SK-N-SH (cell line): ENCODE measurements at regions not wholly inside any gene's neighbourhood (a gene's known extent, or its start where the extent isn't known, plus 50 kb on each side); places are given as distances from the start of the nearest gene placed in this dataset.

Source experiments
- CTCF ChIA-PET: fragments of 300-600, 350-600 bp; formaldehyde crosslinking; extraction: SDS; loops from one replicate; lab custom pipeline; 2021; lab: Yijun Ruan, JAX
- POLR2A ChIA-PET: fragments of 350-600 bp; sonication (Branson Sonifier 250); formaldehyde crosslinking; extraction: SDS; loops from one replicate; lab custom pipeline; 2020; ENCODE audit warnings: antibody characterized with exemption, inconsistent platforms; lab: Yijun Ruan, JAX
- DNase-seq: peaks from one replicate; pipeline ENCODE4 v3.0.0; 2012
- H2AFZ ChIP-seq: fragments of 200-600 bp; sonication (generic); 2 replicates; pipeline ENCODE4 v1.8.1; 2016; ENCODE audit warnings: antibody characterized with exemption, mild to moderate bottlenecking, low read depth
- H3F3A ChIP-seq: fragments of 200-600 bp; sonication (generic); replicated peaks from 2 replicates; pipeline ENCODE3; 2016; ENCODE audit warnings: antibody characterized with exemption, mild to moderate bottlenecking; ENCODE audit not compliant: insufficient read depth
- H3K27ac ChIP-seq, 2 experiments: fragments of 200-500 bp in 1 of 2; fragments of 200-600 bp in 1 of 2; sonication (Bioruptor generic) in 1 of 2; sonication (generic), shearing (Covaris generic) in 1 of 2; 2 replicates each; pipeline versions ENCODE4 v1.5.1 to v1.6.1; 2014 to 2016; ENCODE audit warnings: low read depth in 2 of 2, inconsistent platforms in 1 of 2, low read length in 1 of 2, mild to moderate bottlenecking in 1 of 2, mixed read lengths in 1 of 2
- H3K27me3 ChIP-seq: fragments of 200-600 bp; sonication (generic), shearing (Covaris generic); 2 replicates; pipeline ENCODE4 v1.6.1; 2016; ENCODE audit warnings: mixed run types; ENCODE audit not compliant: insufficient read depth
- H3K36me3 ChIP-seq, 2 experiments: fragments of 200-500 bp in 1 of 2; fragments of 200-600 bp in 1 of 2; sonication (Bioruptor generic) in 1 of 2; sonication (generic) in 1 of 2; replicated peaks in 1 of 2; 2 replicates each; pipeline versions ENCODE3 to v1.5.1; 2014 to 2016; ENCODE audit warnings: low read length in 1 of 2, mild to moderate bottlenecking in 1 of 2; ENCODE audit not compliant: insufficient read depth in 2 of 2, control insufficient read depth in 1 of 2
- H3K4me1 ChIP-seq, 2 experiments: fragments of 200-500 bp in 1 of 2; fragments of 200-600 bp in 1 of 2; sonication (Bioruptor generic) in 1 of 2; sonication (generic), shearing (Covaris generic) in 1 of 2; 2 replicates each; pipeline versions ENCODE4 v1.5.1 to v1.6.1; 2014 to 2016; ENCODE audit warnings: low read depth in 1 of 2, low read length in 1 of 2, mixed run types in 1 of 2; ENCODE audit not compliant: insufficient read depth in 2 of 2, control insufficient read depth in 1 of 2
- H3K4me2 ChIP-seq: fragments of 200-600 bp; sonication (generic), shearing (Covaris generic); 2 replicates; pipeline ENCODE4 v1.6.1; 2017; ENCODE audit warnings: mixed run types
- H3K4me3 ChIP-seq, 2 experiments: fragments of 200-500 bp in 1 of 2; fragments of 200-600 bp in 1 of 2; sonication (Bioruptor generic) in 1 of 2; sonication (generic), shearing (Covaris generic) in 1 of 2; 2 replicates each; pipeline versions ENCODE4 v1.5.1 to v1.8.1; 2014 to 2016; ENCODE audit warnings: low read depth in 2 of 2, inconsistent platforms in 1 of 2, low read length in 1 of 2, mild to moderate bottlenecking in 1 of 2, mixed read lengths in 1 of 2, moderate library complexity in 1 of 2
- H3K79me2 ChIP-seq: fragments of 200-600 bp; sonication (generic); 2 replicates; pipeline ENCODE4 v1.8.1; 2017; ENCODE audit warnings: mild to moderate bottlenecking; ENCODE audit not compliant: insufficient read depth
- H3K9ac ChIP-seq: fragments of 200-600 bp; sonication (generic); 2 replicates; pipeline ENCODE4 v1.6.1; 2017; ENCODE audit warnings: mixed run types
- H3K9me2 ChIP-seq: fragments of 200-600 bp; sonication (generic); 2 replicates; pipeline ENCODE4 v1.6.1; 2017; ENCODE audit warnings: mixed run types
- H3K9me3 ChIP-seq: fragments of 200-600 bp; sonication (generic); 2 replicates; pipeline ENCODE4 v1.6.1; 2017; ENCODE audit warnings: mixed run types, mild to moderate bottlenecking, moderate library complexity
- H4K20me1 ChIP-seq: fragments of 200-600 bp; sonication (generic); 2 replicates; pipeline ENCODE4 v1.6.1; 2017; ENCODE audit warnings: mild to moderate bottlenecking, mixed run types; ENCODE audit not compliant: insufficient read depth
- CHD2 ChIP-seq: fragments of 150-350 bp; IDR thresholded peaks from 2 replicates; pipeline ENCODE4 v1.6.1; 2018; ENCODE audit warnings: low read length; ENCODE audit not compliant: partially characterized antibody
- EZH2phosphoT487 ChIP-seq: fragments of 200-600 bp; sonication (generic); IDR thresholded peaks from 2 replicates; pipeline ENCODE4 v1.6.1; 2017; ENCODE audit warnings: low read depth, mixed run types, mild to moderate bottlenecking, antibody characterized with exemption, moderate library complexity, borderline replicate concordance
- FOSL2 ChIP-seq: IDR thresholded peaks from 2 replicates; pipeline ENCODE4 v1.4.0; 2012; ENCODE audit warnings: low read depth, mild to moderate bottlenecking, moderate library complexity, borderline replicate concordance
- FOXM1 ChIP-seq: IDR thresholded peaks from 2 replicates; pipeline ENCODE4 v1.4.0; 2012; ENCODE audit warnings: low read depth, mild to moderate bottlenecking
- GABPA ChIP-seq: IDR thresholded peaks from 2 replicates; pipeline ENCODE4 v1.4.0; 2012; ENCODE audit warnings: low read depth, mild to moderate bottlenecking
- JUND ChIP-seq: IDR thresholded peaks from 2 replicates; pipeline ENCODE4 v1.4.0; 2012
- MEF2A ChIP-seq: IDR thresholded peaks from 2 replicates; pipeline ENCODE4 v1.4.0; 2012; ENCODE audit warnings: low read depth, borderline replicate concordance
- NFIC ChIP-seq: IDR thresholded peaks from 2 replicates; pipeline ENCODE4 v1.4.0; 2012; ENCODE audit warnings: borderline replicate concordance
- NRF1 ChIP-seq: IDR thresholded peaks from 2 replicates; pipeline ENCODE4 v1.6.1; 2012; ENCODE audit warnings: low read depth, mild to moderate bottlenecking, low read length
- PBX3 ChIP-seq: IDR thresholded peaks from 2 replicates; pipeline ENCODE4; 2012
- POLR2AphosphoS5 ChIP-seq: IDR thresholded peaks from 2 replicates; pipeline ENCODE4 v1.6.1; 2012; ENCODE audit warnings: low read depth, low read length
- RAD21 ChIP-seq: IDR thresholded peaks from 2 replicates; pipeline ENCODE4 v1.6.1; 2012; ENCODE audit warnings: mild to moderate bottlenecking, low read length
- REST ChIP-seq: IDR thresholded peaks from 2 replicates; pipeline ENCODE4 v1.6.1; 2012; ENCODE audit warnings: mild to moderate bottlenecking, low read depth, low read length, moderate library complexity
- RFX5 ChIP-seq: IDR thresholded peaks from 2 replicates; pipeline ENCODE4 v1.6.1; 2012; ENCODE audit warnings: mild to moderate bottlenecking, improper control_type of control experiment, low read length
- SIN3A ChIP-seq: IDR thresholded peaks from 2 replicates; pipeline ENCODE4 v1.6.1; 2012; ENCODE audit warnings: low read depth, mild to moderate bottlenecking, low read length, moderate library complexity, borderline replicate concordance
- YY1 ChIP-seq: IDR thresholded peaks from 2 replicates; pipeline ENCODE4 v1.4.0; 2012; ENCODE audit warnings: low read depth, mild to moderate bottlenecking
- WGBS: methylation state at CpG from one replicate; pipeline ENCODE4 v1.1.6; 2017; ENCODE audit warnings: low lambda C conversion rate; 5-methylcytosine and 5-hydroxymethylcytosine counted together

GRCh38 chr2:5343785-5344335, 348.3 kb upstream of the SOX11 start:
- no peak for DNase-seq
- H3K9me3 ChIP-seq: peaks cover 4% of the 10 kb centered on the region; the same call in 1 of the 2 replicates
- H3K27ac ChIP-seq: no peak overlapping the region
- TF ChIP-seq EZH2phosphoT487 (no peak), GABPA (no peak), POLR2AphosphoS5 (no peak)
- TF ChIP-seq, all 33 proteins: peak for 0
- no peaks in the 10 kb centered on the region for H4K20me1 ChIP-seq
- H3K4me1 ChIP-seq: no peaks in the 10 kb centered on the region; a peak in 1 of 4 replicates
- 40% methylated on average over 6 of the region's 6 CpGs for WGBS
- H3K9ac ChIP-seq: no peak overlapping the region
- no peaks in the 10 kb centered on the region for H3K79me2 ChIP-seq
- no peak overlapping the region for H3K4me2 ChIP-seq
- CTCF ChIA-PET: no interaction called here
- no peak overlapping the region for H3K4me3 ChIP-seq
- H2AFZ ChIP-seq: no peak overlapping the region
- no peaks in the 10 kb centered on the region for H3K9me2 ChIP-seq
- POLR2A ChIA-PET: no interaction called here
- no peaks in the 10 kb centered on the region for H3K27me3 ChIP-seq
- no peaks in the 10 kb centered on the region for H3K36me3 ChIP-seq
- no peaks in the 10 kb centered on the region for H3F3A ChIP-seq

- no peak overlapping the region for H3K4me2 ChIP-seq
- POLR2A ChIA-PET: no interaction called here
- CTCF ChIA-PET: interaction anchor here (0.6 kb wide), 1 partner anchor 188 kb away, joined by 3 read pairs; no protein-coding TSS in a partner anchor
- H2AFZ ChIP-seq: no peak overlapping the region
- WGBS: 53% methylated on average over 2 of the region's 2 CpGs
- H3K9me2 ChIP-seq: no peaks in the 10 kb centered on the region
- no peaks in the 10 kb centered on the region for H3K79me2 ChIP-seq
- no peaks in the 10 kb centered on the region for H4K20me1 ChIP-seq
- H3K27ac ChIP-seq: no peak overlapping the region
- DNase-seq: no peak
- H3F3A ChIP-seq: no peaks in the 10 kb centered on the region
- TF ChIP-seq CHD2 (no peak), RAD21 (no peak), NFIC (no peak), PBX3 (no peak), REST (no peak), MEF2A (no peak), SIN3A (no peak), FOXM1 (no peak), NRF1 (no peak), RFX5 (no peak), JUND (no peak), YY1 (no peak), FOSL2 (no peak)
- no peaks in the 10 kb centered on the region for H3K36me3 ChIP-seq
- H3K4me3 ChIP-seq: no peak overlapping the region
- H3K9ac ChIP-seq: no peak overlapping the region
- H3K9me3 ChIP-seq: peaks cover 6% of the 10 kb centered on the region; the same call in 1 of the 2 replicates
- H3K27me3 ChIP-seq: no peaks in the 10 kb centered on the region
- no peaks in the 10 kb centered on the region for H3K4me1 ChIP-seq
These were observed 339.9 kb upstream of the SOX11 start for GRCh38 chr2:5352286-5352685.
